LNCaP clone FGC (cell line): ENCODE measurements at regions not wholly inside any gene's neighbourhood (a gene's known extent, or its start where the extent isn't known, plus 50 kb on each side); places are given as distances from the start of the nearest gene placed in this dataset.
"Not testable (repeated sequence)": the region's sequence is repeated elsewhere in the genome, so short reads cannot be mapped to it uniquely, and the experiment has no call there.

ENCODE experiments used
- DNase-seq: peaks from one replicate; pipeline ENCODE4 v3.0.0-alpha.2; 2011; ENCODE audit warnings: low read depth
- H3K4me3 ChIP-seq: 2 replicates; pipeline ENCODE4 v1.5.1; 2011; ENCODE audit warnings: mild to moderate bottlenecking, low read depth, low read length, control low read depth
- CTCF ChIP-seq: IDR thresholded peaks from 2 replicates; pipeline ENCODE4 v1.5.1; 2012; ENCODE audit warnings: mild to moderate bottlenecking; ENCODE audit not compliant: control insufficient read depth, insufficient read depth; ENCODE audit errors: extremely low read depth

GRCh38 chr7:81404669-81405068, 365.2 kb downstream of the HGF start:
- no peak for DNase-seq
- no peak for TF ChIP-seq CTCF
- H3K4me3 ChIP-seq = no peak overlapping the region

DNA sequence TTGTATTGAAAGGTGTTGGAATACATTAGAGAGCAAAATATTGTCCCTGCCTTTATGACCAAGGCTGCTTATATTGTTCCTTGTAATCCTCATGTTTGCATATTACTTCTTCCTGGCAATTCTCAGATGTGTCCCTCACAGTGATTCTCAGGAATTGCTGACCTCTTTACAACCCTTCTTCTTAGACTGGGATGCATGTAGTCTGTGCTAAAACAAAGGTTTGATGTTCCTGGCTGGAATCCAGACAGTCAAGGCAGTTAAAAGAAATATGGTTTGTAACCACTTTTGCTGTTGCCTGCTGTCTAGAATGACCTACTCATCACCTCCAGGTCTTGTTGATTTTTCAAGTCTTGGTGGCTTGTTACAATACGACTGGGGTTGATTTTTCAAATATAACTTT, 367.6 kb downstream of the HGF start:
- TF ChIP-seq CTCF = no peak
- no peak overlapping the region for H3K4me3 ChIP-seq
- DNase-seq = no peak

GRCh38 chr7:81399471-81399870, 370.4 kb downstream of the HGF start:
- no peak for TF ChIP-seq CTCF
- no peak for DNase-seq
- no peak overlapping the region for H3K4me3 ChIP-seq

GRCh38 chr7:81394029-81394428, 375.8 kb downstream of the HGF start:
- no peak overlapping the region for H3K4me3 ChIP-seq
- DNase-seq = no peak
- TF ChIP-seq CTCF = no peak

DNA sequence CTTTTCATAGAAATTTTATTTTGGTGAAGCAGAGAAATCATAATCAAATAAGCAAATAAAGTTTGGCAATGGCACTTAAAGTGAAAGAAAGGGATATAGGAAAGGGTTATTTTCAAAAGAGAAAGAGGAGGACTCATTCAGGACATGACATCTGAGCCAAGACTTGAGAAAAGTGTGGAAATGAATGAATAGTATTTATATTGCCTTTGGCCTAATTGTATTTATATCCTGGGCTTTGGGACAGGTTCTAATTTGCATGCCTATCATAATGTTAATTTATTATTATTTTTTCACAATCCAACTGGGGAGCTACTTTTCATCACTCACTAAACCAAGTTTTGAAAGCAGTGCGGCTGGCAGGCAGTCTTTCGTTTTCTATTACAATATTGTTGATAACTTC, 376.8 kb downstream of the HGF start:
- no peak for TF ChIP-seq CTCF
- DNase-seq = no peak

DNA sequence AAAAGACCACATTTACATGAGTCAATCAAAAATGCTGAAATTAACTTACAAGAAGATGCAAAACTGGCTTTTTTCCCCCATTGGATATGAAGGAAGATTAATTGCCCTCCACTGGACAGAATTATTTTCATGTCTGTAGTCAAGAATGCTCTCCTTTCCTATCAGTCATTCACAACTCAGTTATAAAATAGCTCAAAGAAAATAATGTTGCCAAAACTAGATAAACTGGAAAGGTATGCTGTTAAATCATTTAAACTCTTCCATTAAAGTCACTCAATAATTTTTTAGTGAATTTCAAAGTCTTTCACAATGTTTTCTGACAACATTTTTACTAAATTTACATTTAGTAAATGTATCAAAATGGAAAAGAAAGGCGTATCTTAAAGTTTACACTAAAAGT, 384.5 kb downstream of the HGF start:
- no peak for TF ChIP-seq CTCF
- H3K4me3 ChIP-seq = no peak overlapping the region
- no peak for DNase-seq

More for the DNA sequence above, 376.8 kb downstream of the HGF start:
- H3K4me3 ChIP-seq = no peak overlapping the region

DNA sequence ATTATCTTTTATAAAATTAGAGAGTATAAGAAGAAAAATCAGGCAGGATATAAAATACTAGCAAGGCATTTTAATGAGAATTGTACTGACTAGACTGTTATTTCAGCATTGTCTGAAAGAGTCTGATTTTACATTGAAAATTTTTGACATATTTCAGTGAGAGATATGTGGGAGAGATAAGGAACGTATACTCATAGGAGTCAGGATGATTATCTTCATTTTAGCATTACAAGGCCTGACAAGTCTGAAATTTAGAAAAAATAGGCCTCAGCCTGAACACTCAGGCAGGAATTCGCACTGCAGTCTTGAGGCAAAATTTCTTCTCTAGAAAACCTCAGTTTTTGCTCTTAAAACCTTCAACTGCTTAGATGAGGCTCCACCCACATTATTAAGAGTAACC, 386.0 kb downstream of the HGF start:
- DNase-seq = no peak
- no peak for TF ChIP-seq CTCF
- H3K4me3 ChIP-seq = no peak overlapping the region

DNA sequence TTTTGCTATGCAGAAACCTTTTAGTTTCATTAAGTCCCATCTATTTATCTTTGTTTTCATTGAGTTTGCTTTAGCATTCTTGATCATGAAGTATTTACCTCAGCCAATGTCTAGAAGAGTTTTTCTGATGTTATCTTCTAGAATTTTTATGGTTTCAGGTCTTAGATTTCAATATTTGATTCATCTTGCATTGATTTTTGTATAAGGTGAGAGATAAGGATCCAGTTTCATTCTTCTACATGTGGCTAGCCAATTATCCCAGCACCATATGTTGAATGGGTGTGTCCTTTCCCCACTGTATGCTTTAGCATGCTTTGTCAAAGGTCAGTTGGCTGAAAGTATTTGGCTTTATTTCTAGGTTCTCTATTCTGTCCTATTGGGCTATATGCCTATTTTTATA, 395.2 kb downstream of the HGF start:
- H3K4me3 ChIP-seq, DNase-seq: not testable (repeated sequence)
